Eye (tissue), 1 donor: ENCODE measurements at regions not wholly inside any gene's neighbourhood (a gene's known extent, or its start where the extent isn't known, plus 50 kb on each side); places are given as distances from the start of the nearest gene placed in this dataset.
A peak's percentile ranks its signal among the peaks of the same experiment; 100 is the strongest.
"Not testable (repeated sequence)": the region's sequence is repeated elsewhere in the genome, so short reads cannot be mapped to it uniquely, and the experiment has no call there.

ENCODE experiments used
- DNase-seq: peaks from one replicate; pipeline ENCODE4 v3.0.0-alpha.2; 2015

- DNase-seq, result no peak
These were observed 157.3 kb upstream of the CHAC2 start for GRCh38 chr2:53610260-53610659.

- no peak for DNase-seq
These were observed 158.1 kb upstream of the CHAC2 start for GRCh38 chr2:53609551-53609950.

GRCh38 chr2:53608293-53608692 is 159.3 kb upstream of the CHAC2 start:
- DNase-seq, result no peak

- peak; percentile 21 for DNase-seq
These were observed 166.8 kb upstream of the CHAC2 start for GRCh38 chr2:53600815-53601214.

- not testable (repeated sequence) for DNase-seq
These were observed 180.6 kb upstream of the CHAC2 start for GRCh38 chr2:53586733-53587612.

- DNase-seq, result no peak
These were observed 182.6 kb upstream of the CHAC2 start for GRCh38 chr2:53584986-53585385.

GRCh38 chr2:53583583-53583982 is 184.0 kb upstream of the CHAC2 start:
- no peak for DNase-seq

GRCh38 chr2:53582556-53582955 is 185.0 kb upstream of the CHAC2 start:
- no peak for DNase-seq

- DNase-seq, result no peak
These were observed 191.4 kb upstream of the CHAC2 start for GRCh38 chr2:53576166-53576565.

- DNase-seq, result peak; percentile 62
These were observed 191.9 kb upstream of the CHAC2 start for GRCh38 chr2:53575721-53576124.

GRCh38 chr2:53572696-53573095 is 194.9 kb upstream of the CHAC2 start:
- DNase-seq, result no peak

GRCh38 chr2:53569957-53570727 is 197.5 kb upstream of the CHAC2 start:
- no peak for DNase-seq

- no peak for DNase-seq
These were observed 199.1 kb upstream of the CHAC2 start for GRCh38 chr2:53568469-53568868.

GRCh38 chr2:53567073-53567472 is 200.5 kb upstream of the CHAC2 start:
- no peak for DNase-seq

- DNase-seq, result no peak
These were observed 205.2 kb upstream of the CHAC2 start for GRCh38 chr2:53562407-53562806.

GRCh38 chr2:53561155-53561554 is 206.4 kb upstream of the CHAC2 start:
- DNase-seq, result no peak

- DNase-seq, result no peak
These were observed 208.2 kb upstream of the CHAC2 start for GRCh38 chr2:53559302-53559966.

- no peak for DNase-seq
These were observed 208.7 kb upstream of the CHAC2 start for GRCh38 chr2:53558867-53559266.

GRCh38 chr2:53549497-53549896 is 218.1 kb upstream of the CHAC2 start:
- no peak for DNase-seq

GRCh38 chr2:53545604-53546003 is 222.0 kb upstream of the CHAC2 start:
- DNase-seq, result no peak

GRCh38 chr2:53544871-53545558 is 222.6 kb upstream of the CHAC2 start:
- DNase-seq, result no peak

GRCh38 chr2:53543083-53543482 is 224.5 kb upstream of the CHAC2 start:
- no peak for DNase-seq
